D341Med (cell line): ENCODE measurements at regions not wholly inside any gene's neighbourhood (a gene's known extent, or its start where the extent isn't known, plus 50 kb on each side); places are given as distances from the start of the nearest gene placed in this dataset.
"Not testable (repeated sequence)": the region's sequence is repeated elsewhere in the genome, so short reads cannot be mapped to it uniquely, and the experiment has no call there.

Source experiments
- DNase-seq: peaks from one replicate; pipeline ENCODE4 v3.0.0; 2012; ENCODE audit warnings: low spot score

- no peak for DNase-seq
These were observed 127.2 kb downstream of the ZNF281 start for GRCh38 chr1:200282497-200283122.

GRCh38 chr1:200281201-200281835 is 128.5 kb downstream of the ZNF281 start:
- no peak for DNase-seq

- DNase-seq = peak; percentile 73
These were observed 129.9 kb downstream of the ZNF281 start for GRCh38 chr1:200279810-200280411.

- no peak for DNase-seq
These were observed 133.9 kb downstream of the ZNF281 start for GRCh38 chr1:200275816-200276453.

GRCh38 chr1:200275415-200275814 is 134.4 kb downstream of the ZNF281 start:
- no peak for DNase-seq

- no peak for DNase-seq
These were observed 135.7 kb downstream of the ZNF281 start for GRCh38 chr1:200274116-200274515.

GRCh38 chr1:200272481-200273068 is 137.3 kb downstream of the ZNF281 start:
- DNase-seq = no peak

GRCh38 chr1:200269256-200269655 is 140.6 kb downstream of the ZNF281 start:
- DNase-seq = no peak

GRCh38 chr1:200267937-200268336 is 141.9 kb downstream of the ZNF281 start:
- DNase-seq = no peak

- DNase-seq = no peak
These were observed 142.4 kb downstream of the ZNF281 start for GRCh38 chr1:200267458-200267857.

- no peak for DNase-seq
These were observed 143.0 kb downstream of the ZNF281 start for GRCh38 chr1:200266871-200267270.

- no peak for DNase-seq
These were observed 144.0 kb downstream of the ZNF281 start for GRCh38 chr1:200265881-200266280.

- DNase-seq = no peak
These were observed 144.7 kb downstream of the ZNF281 start for GRCh38 chr1:200265104-200265503.

GRCh38 chr1:200263203-200263602 is 146.6 kb downstream of the ZNF281 start:
- no peak for DNase-seq

GRCh38 chr1:200262326-200262965 is 147.4 kb downstream of the ZNF281 start:
- no peak for DNase-seq

GRCh38 chr1:200260597-200261335 is 149.1 kb downstream of the ZNF281 start:
- no peak for DNase-seq

- peak; percentile 59 for DNase-seq
These were observed 151.1 kb downstream of the ZNF281 start for GRCh38 chr1:200258447-200259375.

- DNase-seq = no peak
These were observed 152.6 kb downstream of the ZNF281 start for GRCh38 chr1:200257235-200257634.

- DNase-seq = not testable (repeated sequence)
These were observed 155.2 kb downstream of the ZNF281 start for GRCh38 chr1:200254602-200255001.

GRCh38 chr1:200253774-200254495 is 155.9 kb downstream of the ZNF281 start:
- DNase-seq = no peak
